Effector CD4-positive, alpha-beta T cell (primary cell): ENCODE measurements at regions not wholly inside any gene's neighbourhood (a gene's known extent, or its start where the extent isn't known, plus 50 kb on each side); places are given as distances from the start of the nearest gene placed in this dataset.
"Not testable (repeated sequence)": the region's sequence is repeated elsewhere in the genome, so short reads cannot be mapped to it uniquely, and the experiment has no call there.

Source experiments
- DNase-seq: peaks from one replicate; pipeline ENCODE4 v3.0.0-alpha.2; 2020

- no peak for DNase-seq
These were observed 618.5 kb downstream of the NR2F2 start for GRCh38 chr15:96948981-96949380.

- no peak for DNase-seq
These were observed 628.2 kb downstream of the NR2F2 start for GRCh38 chr15:96958721-96959120.

- no peak for DNase-seq
These were observed 629.0 kb downstream of the NR2F2 start for GRCh38 chr15:96959501-96959900.

- DNase-seq = no peak
These were observed 630.4 kb downstream of the NR2F2 start for GRCh38 chr15:96960711-96961480.

GRCh38 chr15:96966554-96966953 is 636.1 kb downstream of the NR2F2 start:
- DNase-seq = no peak

GRCh38 chr15:96969732-96970710 is 639.5 kb downstream of the NR2F2 start:
- DNase-seq = no peak

GRCh38 chr15:96972201-96972600 is 641.7 kb downstream of the NR2F2 start:
- DNase-seq = no peak

- DNase-seq = no peak
These were observed 644.3 kb downstream of the NR2F2 start for GRCh38 chr15:96974761-96975160.

GRCh38 chr15:96977886-96978285 is 647.4 kb downstream of the NR2F2 start:
- DNase-seq = no peak

- no peak for DNase-seq
These were observed 648.5 kb downstream of the NR2F2 start for GRCh38 chr15:96978937-96979473.

GRCh38 chr15:96984121-96984671 is 653.7 kb downstream of the NR2F2 start:
- DNase-seq = not testable (repeated sequence)

- no peak for DNase-seq
These were observed 662.3 kb downstream of the NR2F2 start for GRCh38 chr15:96992817-96993216.

GRCh38 chr15:96997538-96997937 is 667.0 kb downstream of the NR2F2 start:
- no peak for DNase-seq

- no peak for DNase-seq
These were observed 678.5 kb downstream of the NR2F2 start for GRCh38 chr15:97009031-97009431.

- no peak for DNase-seq
These were observed 682.5 kb downstream of the NR2F2 start for GRCh38 chr15:97012986-97013385.

- DNase-seq = no peak
These were observed 683.0 kb downstream of the NR2F2 start for GRCh38 chr15:97013491-97013890.

- no peak for DNase-seq
These were observed 683.5 kb downstream of the NR2F2 start for GRCh38 chr15:97014001-97014400.

GRCh38 chr15:97023488-97023844 is 693.0 kb downstream of the NR2F2 start:
- DNase-seq = no peak

GRCh38 chr15:97026781-97027180 is 696.3 kb downstream of the NR2F2 start:
- no peak for DNase-seq

- DNase-seq = no peak
These were observed 697.3 kb downstream of the NR2F2 start for GRCh38 chr15:97027772-97028171.

- DNase-seq = no peak
These were observed 699.8 kb downstream of the NR2F2 start for GRCh38 chr15:97030251-97030650.

GRCh38 chr15:97036301-97036700 is 705.8 kb downstream of the NR2F2 start:
- no peak for DNase-seq

GRCh38 chr15:97037080-97037479 is 706.6 kb downstream of the NR2F2 start:
- DNase-seq = no peak
